ENCODE measurements at regions not wholly inside any gene's neighbourhood (a gene's known extent, or its start where the extent isn't known, plus 50 kb on each side); places are given as distances from the start of the nearest gene placed in this dataset.

DNA sequence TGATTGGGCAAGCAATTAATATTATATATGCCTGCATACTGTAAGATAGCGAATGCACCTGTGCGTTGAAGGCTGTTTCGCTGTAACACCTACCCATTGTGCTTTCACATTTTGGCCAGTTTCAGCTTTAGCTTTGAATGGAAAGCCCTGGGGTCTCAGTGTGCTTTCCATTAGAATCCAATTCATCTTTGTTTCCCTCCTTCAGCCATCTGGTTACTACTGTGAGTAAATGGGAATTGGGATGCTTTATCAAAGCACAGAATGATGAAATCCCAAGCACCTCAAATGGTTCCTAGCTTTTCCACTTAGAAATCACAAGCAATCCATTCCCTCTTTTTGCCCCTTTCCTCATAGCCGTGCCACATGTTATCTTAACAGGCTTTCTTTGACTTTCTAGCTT lies 127.1 kb downstream of the HDGFL1 start:
- no peak for TF ChIP-seq POLR2A (IDR thresholded peaks at IDR 0.05)
- TF ChIP-seq POLR2AphosphoS5 (IDR thresholded peaks at IDR 0.05) = no peak
- TF ChIP-seq EP300 (IDR thresholded peaks at IDR 0.05; ENCODE audit: low read depth) = no peak

Data from transverse colon (tissue), 3 donors.